Body of pancreas (tissue), 4 donors: ENCODE measurements at regions not wholly inside any gene's neighbourhood (a gene's known extent, or its start where the extent isn't known, plus 50 kb on each side); places are given as distances from the start of the nearest gene placed in this dataset.

Source experiments
- ATAC-seq: fragments of 150-250 bp; one replicate; pipeline ENCODE4 v1.9.1; 2016
- DNase-seq, 4 donors: peaks; one replicate each; pipeline ENCODE4 v3.0.0-alpha.2; 2019
- H3K27ac ChIP-seq, 4 donors: fragments of 200-600 bp; sonication (generic); 1 replicate in 3 of 4; 2 replicates in 1 of 4; pipeline versions ENCODE4 v1.5.1 to v1.6.1; 2016 to 2019; ENCODE audit warnings: mild to moderate bottlenecking in 1 of 4, mixed read lengths in 1 of 4, moderate library complexity in 1 of 4
- H3K27me3 ChIP-seq, 2 donors: fragments of 200-600 bp; sonication (generic); one replicate each; pipeline ENCODE4 v1.6.0; 2016; ENCODE audit warnings: mild to moderate bottlenecking in 1 of 2
- H3K36me3 ChIP-seq, 2 donors: fragments of 200-600 bp; sonication (generic); replicated peaks in 1 of 2; 2 replicates each; pipeline ENCODE4 v1.5.1; 2016; ENCODE audit warnings: low read depth in 2 of 2; ENCODE audit not compliant: insufficient read depth in 1 of 2
- H3K4me1 ChIP-seq: fragments of 200-600 bp; sonication (generic); one replicate; pipeline ENCODE4 v1.6.0; 2016
- H3K4me3 ChIP-seq, 2 donors: fragments of 200-600 bp; sonication (generic); 1 replicate in 1 of 2; 2 replicates in 1 of 2; pipeline ENCODE4 v1.5.1; 2016 to 2019
- H3K9me3 ChIP-seq, 3 donors: fragments of 200-600 bp; sonication (generic); 1 replicate in 2 of 3; 2 replicates in 1 of 3; pipeline ENCODE4 v1.5.1; 2016
- POLR2A ChIP-seq, 3 donors: fragments of 450-650 bp; IDR thresholded peaks; one replicate each; pipeline ENCODE4 v1.6.1; 2016; ENCODE audit warnings: antibody characterized with exemption in 3 of 3, mild to moderate bottlenecking in 2 of 3
- whole genome bisulfite sequencing, 2 donors: methylation state at CpG; one replicate each; pipeline ENCODE4 v1.1.5; 2017; 5-methylcytosine and 5-hydroxymethylcytosine counted together
- intact Hi-C: fragments of 100-400 bp; cut with DNase I; formaldehyde crosslinking; loops from one replicate; pipeline ENCODE4 v1.15.1; 2023
- TF ChIP-seq, protein P1 (sequence below), 7 experiments: fragments of 450-650 bp in 4 of 7; fragments of 200-600 bp in 3 of 7; sonication (generic) in 3 of 7; IDR thresholded peaks; one replicate each; pipeline ENCODE4 v1.5.1; 2016 to 2019; ENCODE audit warnings: antibody characterized with exemption in 7 of 7

- H3K27me3 ChIP-seq: no peaks in the 10 kb centered on the region
- no peak overlapping the region for H3K4me3 ChIP-seq
- H3K4me1 ChIP-seq: no peaks in the 10 kb centered on the region
- no peak overlapping the region for H3K27ac ChIP-seq
- TF ChIP-seq POLR2A (IDR thresholded peaks at IDR 0.05): no peak
- TF ChIP-seq, protein P1, sequence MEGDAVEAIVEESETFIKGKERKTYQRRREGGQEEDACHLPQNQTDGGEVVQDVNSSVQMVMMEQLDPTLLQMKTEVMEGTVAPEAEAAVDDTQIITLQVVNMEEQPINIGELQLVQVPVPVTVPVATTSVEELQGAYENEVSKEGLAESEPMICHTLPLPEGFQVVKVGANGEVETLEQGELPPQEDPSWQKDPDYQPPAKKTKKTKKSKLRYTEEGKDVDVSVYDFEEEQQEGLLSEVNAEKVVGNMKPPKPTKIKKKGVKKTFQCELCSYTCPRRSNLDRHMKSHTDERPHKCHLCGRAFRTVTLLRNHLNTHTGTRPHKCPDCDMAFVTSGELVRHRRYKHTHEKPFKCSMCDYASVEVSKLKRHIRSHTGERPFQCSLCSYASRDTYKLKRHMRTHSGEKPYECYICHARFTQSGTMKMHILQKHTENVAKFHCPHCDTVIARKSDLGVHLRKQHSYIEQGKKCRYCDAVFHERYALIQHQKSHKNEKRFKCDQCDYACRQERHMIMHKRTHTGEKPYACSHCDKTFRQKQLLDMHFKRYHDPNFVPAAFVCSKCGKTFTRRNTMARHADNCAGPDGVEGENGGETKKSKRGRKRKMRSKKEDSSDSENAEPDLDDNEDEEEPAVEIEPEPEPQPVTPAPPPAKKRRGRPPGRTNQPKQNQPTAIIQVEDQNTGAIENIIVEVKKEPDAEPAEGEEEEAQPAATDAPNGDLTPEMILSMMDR (IDR thresholded peaks at IDR 0.05): no peak
- intact Hi-C loops: no loop called here
- DNase-seq (no peak), ATAC-seq (no peak)
- H3K36me3 ChIP-seq: no peaks in the 10 kb centered on the region
- H3K9me3 ChIP-seq: no peaks in the 10 kb centered on the region
Observed at GRCh38 chr5:33273985-33274384, 166.8 kb upstream of the TARS1 start.

- Histone ChIP-seq H3K36me3 (no peaks in the 10 kb centered on the region), H3K9me3 (no peaks in the 10 kb centered on the region), H3K27me3 (no peaks in the 10 kb centered on the region), H3K4me1 (no peaks in the 10 kb centered on the region), H3K27ac (no peak overlapping the region), H3K4me3 (no peak overlapping the region)
- DNase-seq (no peak), ATAC-seq (no peak)
- intact Hi-C loops: no loop called here
- TF ChIP-seq POLR2A (IDR thresholded peaks at IDR 0.05): no peak
- TF ChIP-seq, protein P1 (IDR thresholded peaks at IDR 0.05): no peak
- 52 to 53% methylated on average over 3 of the region's 3 CpGs for WGBS, 2 donors
Observed at GRCh38 chr5:33275391-33275790, 165.4 kb upstream of the TARS1 start.

- DNase-seq: no peak
- intact Hi-C loops: no loop called here
- no peaks in the 10 kb centered on the region for H3K4me1 ChIP-seq
- H3K4me3 ChIP-seq: no peak overlapping the region
- H3K9me3 ChIP-seq: no peaks in the 10 kb centered on the region
- TF ChIP-seq, protein P1 (IDR thresholded peaks at IDR 0.05): no peak
- no peak for TF ChIP-seq POLR2A (IDR thresholded peaks at IDR 0.05)
- WGBS, 2 donors: 37 to 59% methylated on average over 5 of the region's 5 CpGs
- no peak for ATAC-seq
- no peaks in the 10 kb centered on the region for H3K27me3 ChIP-seq
- no peak overlapping the region for H3K27ac ChIP-seq
- no peaks in the 10 kb centered on the region for H3K36me3 ChIP-seq
Observed at GRCh38 chr5:33275921-33276627, 164.7 kb upstream of the TARS1 start.

DNA sequence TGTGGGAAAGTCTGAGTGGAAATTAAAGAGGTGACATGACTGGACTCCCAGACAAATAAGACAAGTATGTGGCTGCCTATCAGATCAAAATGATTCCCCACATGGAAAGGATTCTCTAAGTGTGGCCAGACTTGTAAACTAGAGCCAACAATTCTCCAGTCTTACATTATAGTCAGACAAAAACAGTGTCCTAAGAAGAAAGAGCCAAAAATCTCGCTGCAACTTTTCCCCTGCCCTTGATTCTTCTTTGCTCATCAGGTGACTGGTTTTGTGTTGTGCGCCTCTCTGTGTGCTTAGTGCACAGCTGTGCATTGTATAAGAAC, 164.2 kb upstream of the TARS1 start:
- 47 to 50% methylated on average over 2 of the region's 2 CpGs for WGBS, 2 donors
- Histone ChIP-seq H3K27me3 (no peaks in the 10 kb centered on the region), H3K4me3 (no peak overlapping the region), H3K36me3 (no peaks in the 10 kb centered on the region), H3K9me3 (no peaks in the 10 kb centered on the region), H3K4me1 (no peaks in the 10 kb centered on the region), H3K27ac (no peak overlapping the region)
- DNase-seq (no peak), ATAC-seq (no peak)
- TF ChIP-seq, protein P1 (IDR thresholded peaks at IDR 0.05): no peak
- TF ChIP-seq POLR2A (IDR thresholded peaks at IDR 0.05): no peak
- intact Hi-C loops: no loop called here

GRCh38 chr5:33277061-33277650, 163.6 kb upstream of the TARS1 start:
- TF ChIP-seq POLR2A (IDR thresholded peaks at IDR 0.05): no peak
- TF ChIP-seq, protein P1 (IDR thresholded peaks at IDR 0.05): no peak
- H3K4me3 ChIP-seq: no peak overlapping the region

More at GRCh38 chr5:33277061-33277650, 163.6 kb upstream of the TARS1 start:
- H3K27me3 ChIP-seq: no peaks in the 10 kb centered on the region
- H3K4me1 ChIP-seq: no peaks in the 10 kb centered on the region
- ATAC-seq (no peak), DNase-seq (no peak)
- intact Hi-C loops: no loop called here
- H3K36me3 ChIP-seq: no peaks in the 10 kb centered on the region
- 52 to 60% methylated on average over 3 of the region's 3 CpGs for WGBS, 2 donors
- H3K9me3 ChIP-seq: no peaks in the 10 kb centered on the region
- H3K27ac ChIP-seq: no peak overlapping the region
